DND-41 (cell line): ENCODE measurements at regions not wholly inside any gene's neighbourhood (a gene's known extent, or its start where the extent isn't known, plus 50 kb on each side); places are given as distances from the start of the nearest gene placed in this dataset.

Source experiments
- ATAC-seq: fragments of 200-7000 bp; cut with Tn5 transposase; 3 replicates; pipeline ENCODE4 v1.9.1; 2021; ENCODE audit warnings: low read depth; ENCODE audit not compliant: insufficient read depth
- DNase-seq: peaks from one replicate; pipeline ENCODE4 v3.0.0-alpha.2; 2020
- H2AFZ ChIP-seq: 2 replicates; pipeline ENCODE4 v1.6.0; 2012; ENCODE audit warnings: low read depth, low read length
- H3K27ac ChIP-seq: 2 replicates; pipeline ENCODE4 v1.5.1; 2012; ENCODE audit warnings: low read length, inconsistent platforms
- H3K27me3 ChIP-seq: fragments of 200-600 bp; sonication (generic); 2 replicates; pipeline ENCODE4 v1.6.0; 2012; ENCODE audit warnings: low read length, mild to moderate bottlenecking, inconsistent platforms; ENCODE audit not compliant: insufficient read depth, poor library complexity
- H3K36me3 ChIP-seq: 2 replicates; pipeline ENCODE4 v1.5.1; 2012; ENCODE audit warnings: low read length, inconsistent platforms; ENCODE audit not compliant: insufficient read depth
- H3K4me1 ChIP-seq: 2 replicates; pipeline ENCODE4 v1.5.1; 2012; ENCODE audit warnings: mild to moderate bottlenecking, low read length; ENCODE audit not compliant: insufficient read depth
- H3K4me2 ChIP-seq: 2 replicates; pipeline ENCODE4 v1.6.0; 2012; ENCODE audit warnings: mild to moderate bottlenecking, moderate library complexity, low read length, inconsistent platforms; ENCODE audit not compliant: insufficient read depth
- H3K4me3 ChIP-seq, 2 experiments: fragments of 200-600 bp in 1 of 2; shearing (Covaris generic) in 1 of 2; 2 replicates each; pipeline ENCODE4 v1.5.1; 2012 to 2016; ENCODE audit warnings: inconsistent platforms in 2 of 2, low read length in 2 of 2, mild to moderate bottlenecking in 2 of 2, low read depth in 1 of 2, moderate library complexity in 1 of 2
- H3K79me2 ChIP-seq: 2 replicates; pipeline ENCODE4 v1.6.0; 2012; ENCODE audit warnings: low read length, inconsistent platforms; ENCODE audit not compliant: insufficient read depth
- H3K9ac ChIP-seq: 2 replicates; pipeline ENCODE4 v1.6.0; 2012; ENCODE audit warnings: low read depth, mild to moderate bottlenecking, inconsistent platforms, low read length, moderate library complexity
- H3K9me3 ChIP-seq: 2 replicates; pipeline ENCODE4 v1.5.1; 2012; ENCODE audit warnings: low read length, moderate library complexity, mild to moderate bottlenecking, inconsistent platforms; ENCODE audit not compliant: insufficient read depth, severe bottlenecking
- H4K20me1 ChIP-seq: 2 replicates; pipeline ENCODE4 v1.6.0; 2012; ENCODE audit warnings: low read length; ENCODE audit not compliant: insufficient read depth
- CTCF ChIP-seq: IDR thresholded peaks from 2 replicates; pipeline ENCODE4 v1.5.1; 2012; ENCODE audit warnings: borderline replicate concordance, low read length, moderate library complexity, mild to moderate bottlenecking; ENCODE audit not compliant: poor library complexity, severe bottlenecking; ENCODE audit errors: extremely low read depth
- EZH2 ChIP-seq: IDR thresholded peaks from 3 replicates; pipeline ENCODE4 v1.6.1; 2012; ENCODE audit warnings: borderline replicate concordance, low read depth, mild to moderate bottlenecking, moderate library complexity, low read length, inconsistent platforms; ENCODE audit not compliant: severe bottlenecking

GRCh38 chr5:168163966-168164365 is 127.5 kb upstream of the WWC1 start:
- Histone ChIP-seq H3K27ac (no peak overlapping the region), H3K4me3 (no peak overlapping the region), H3K9me3 (no peaks in the 10 kb centered on the region), H3K27me3 (no peaks in the 10 kb centered on the region), H2AFZ (no peak overlapping the region), H3K4me2 (no peak overlapping the region), H3K9ac (no peak overlapping the region), H4K20me1 (no peaks in the 10 kb centered on the region), H3K79me2 (no peaks in the 10 kb centered on the region), H3K36me3 (no peaks in the 10 kb centered on the region), H3K4me1 (no peaks in the 10 kb centered on the region)
- ATAC-seq, result no peak
- TF ChIP-seq CTCF (no peak), EZH2 (no peak)
- DNase-seq, result no peak

- H2AFZ ChIP-seq, result no peak overlapping the region
- H3K79me2 ChIP-seq, result no peaks in the 10 kb centered on the region
- ATAC-seq (no peak; the same call in 2 of the 3 replicates), DNase-seq (no peak)
- TF ChIP-seq EZH2 (no peak), CTCF (no peak)
- no peaks in the 10 kb centered on the region for H4K20me1 ChIP-seq
- H3K4me1 ChIP-seq, result no peaks in the 10 kb centered on the region
- no peak overlapping the region for H3K4me2 ChIP-seq
- no peak overlapping the region for H3K9ac ChIP-seq
- H3K4me3 ChIP-seq, result no peak overlapping the region
- H3K27me3 ChIP-seq, result no peaks in the 10 kb centered on the region
- H3K9me3 ChIP-seq, result no peaks in the 10 kb centered on the region
- H3K36me3 ChIP-seq, result no peaks in the 10 kb centered on the region
- no peak overlapping the region for H3K27ac ChIP-seq
These were observed 126.1 kb upstream of the WWC1 start for GRCh38 chr5:168165221-168165914.

GRCh38 chr5:168165977-168166376 is 125.5 kb upstream of the WWC1 start:
- Histone ChIP-seq H4K20me1 (no peaks in the 10 kb centered on the region), H3K4me3 (no peak overlapping the region), H3K9me3 (no peaks in the 10 kb centered on the region), H3K9ac (no peak overlapping the region), H3K27ac (no peak overlapping the region), H3K79me2 (no peaks in the 10 kb centered on the region), H3K27me3 (no peaks in the 10 kb centered on the region), H2AFZ (no peak overlapping the region), H3K4me2 (no peak overlapping the region), H3K36me3 (no peaks in the 10 kb centered on the region), H3K4me1 (no peaks in the 10 kb centered on the region)
- no peak for TF ChIP-seq CTCF
- TF ChIP-seq EZH2, result no peak
- ATAC-seq (no peak), DNase-seq (no peak)

GRCh38 chr5:168167338-168167737 is 124.1 kb upstream of the WWC1 start:
- ATAC-seq, result no peak
- TF ChIP-seq EZH2, result no peak
- TF ChIP-seq CTCF, result no peak

More at GRCh38 chr5:168167338-168167737, 124.1 kb upstream of the WWC1 start:
- H3K4me2 ChIP-seq, result no peak overlapping the region
- H3K27ac ChIP-seq, result no peak overlapping the region
- no peak for DNase-seq
- H3K4me3 ChIP-seq, result no peak overlapping the region
- no peak overlapping the region for H2AFZ ChIP-seq
- H3K36me3 ChIP-seq, result no peaks in the 10 kb centered on the region
- H4K20me1 ChIP-seq, result no peaks in the 10 kb centered on the region
- H3K9ac ChIP-seq, result no peak overlapping the region
- no peaks in the 10 kb centered on the region for H3K9me3 ChIP-seq
- H3K27me3 ChIP-seq, result no peaks in the 10 kb centered on the region
- no peaks in the 10 kb centered on the region for H3K4me1 ChIP-seq
- no peaks in the 10 kb centered on the region for H3K79me2 ChIP-seq
